ENCODE measurements at regions not wholly inside any gene's neighbourhood (a gene's known extent, or its start where the extent isn't known, plus 50 kb on each side); places are given as distances from the start of the nearest gene placed in this dataset.

DNA sequence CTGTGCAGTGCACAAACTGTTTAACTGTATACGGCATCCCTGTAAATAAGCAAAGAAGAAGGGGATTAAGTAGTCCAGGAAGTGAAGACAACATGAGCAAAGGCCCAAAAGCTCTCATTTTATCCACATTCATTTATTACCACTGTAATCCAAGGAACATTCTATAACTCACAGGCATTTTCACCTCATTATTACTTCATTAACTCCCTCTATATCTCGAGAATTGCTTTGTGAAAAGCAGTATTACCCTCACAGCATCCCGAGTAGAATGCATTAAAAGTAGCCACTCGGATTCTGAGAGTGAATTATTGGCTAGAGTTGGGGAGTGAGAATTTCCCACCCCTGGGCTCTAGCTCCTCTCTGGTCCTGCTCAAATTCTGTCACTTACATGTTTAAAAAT lies 51.0 kb upstream of the CHCHD3 start:
- TF ChIP-seq, protein P1, sequence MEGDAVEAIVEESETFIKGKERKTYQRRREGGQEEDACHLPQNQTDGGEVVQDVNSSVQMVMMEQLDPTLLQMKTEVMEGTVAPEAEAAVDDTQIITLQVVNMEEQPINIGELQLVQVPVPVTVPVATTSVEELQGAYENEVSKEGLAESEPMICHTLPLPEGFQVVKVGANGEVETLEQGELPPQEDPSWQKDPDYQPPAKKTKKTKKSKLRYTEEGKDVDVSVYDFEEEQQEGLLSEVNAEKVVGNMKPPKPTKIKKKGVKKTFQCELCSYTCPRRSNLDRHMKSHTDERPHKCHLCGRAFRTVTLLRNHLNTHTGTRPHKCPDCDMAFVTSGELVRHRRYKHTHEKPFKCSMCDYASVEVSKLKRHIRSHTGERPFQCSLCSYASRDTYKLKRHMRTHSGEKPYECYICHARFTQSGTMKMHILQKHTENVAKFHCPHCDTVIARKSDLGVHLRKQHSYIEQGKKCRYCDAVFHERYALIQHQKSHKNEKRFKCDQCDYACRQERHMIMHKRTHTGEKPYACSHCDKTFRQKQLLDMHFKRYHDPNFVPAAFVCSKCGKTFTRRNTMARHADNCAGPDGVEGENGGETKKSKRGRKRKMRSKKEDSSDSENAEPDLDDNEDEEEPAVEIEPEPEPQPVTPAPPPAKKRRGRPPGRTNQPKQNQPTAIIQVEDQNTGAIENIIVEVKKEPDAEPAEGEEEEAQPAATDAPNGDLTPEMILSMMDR (IDR thresholded peaks at IDR 0.05; ENCODE audit: insufficient read depth, low read length, poor library complexity, severe bottlenecking): no peak
- H3K27me3 ChIP-seq (replicated peaks; ENCODE audit: control insufficient read depth, insufficient read depth, low read length): peaks cover 1% of the 10 kb centered on the region; the same call in 1 of the 2 replicates
- no peaks in the 10 kb centered on the region for H3K36me3 ChIP-seq (ENCODE audit: control insufficient read depth, insufficient read depth, low read length)
- no peak for DNase-seq (ENCODE audit: extremely low read depth, insufficient read length)
- H3K4me3 ChIP-seq (replicated peaks; ENCODE audit: low read depth, low read length): no peak overlapping the region

DNA sequence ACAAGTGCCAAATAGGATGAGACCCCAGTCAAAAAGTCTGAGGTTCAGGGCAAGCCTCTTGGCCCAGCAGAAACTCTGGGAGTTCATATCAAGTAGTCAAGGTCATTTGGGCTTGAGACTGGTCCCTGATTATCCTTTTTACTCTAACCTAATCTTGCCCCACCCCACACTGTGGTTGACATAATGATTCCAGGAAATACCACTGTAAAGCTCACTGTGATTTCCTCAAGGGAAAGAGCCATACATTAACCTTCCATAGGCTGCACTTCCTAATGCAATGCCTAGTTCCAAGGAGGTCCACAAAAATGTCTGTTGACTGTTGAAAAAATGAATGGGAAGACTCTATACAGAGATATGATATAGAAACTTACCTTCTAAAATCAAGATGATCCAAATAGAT lies 52.9 kb upstream of the CHCHD3 start:
- no peak for DNase-seq (ENCODE audit: extremely low read depth, insufficient read length)
- TF ChIP-seq, protein P1 (IDR thresholded peaks at IDR 0.05; ENCODE audit: insufficient read depth, low read length, poor library complexity, severe bottlenecking): no peak
- H3K27me3 ChIP-seq (replicated peaks; ENCODE audit: control insufficient read depth, insufficient read depth, low read length): peaks cover 1% of the 10 kb centered on the region; the same call in 1 of the 2 replicates
- H3K4me3 ChIP-seq (replicated peaks; ENCODE audit: low read depth, low read length): no peak overlapping the region
- no peaks in the 10 kb centered on the region for H3K36me3 ChIP-seq (ENCODE audit: control insufficient read depth, insufficient read depth, low read length)

DNA sequence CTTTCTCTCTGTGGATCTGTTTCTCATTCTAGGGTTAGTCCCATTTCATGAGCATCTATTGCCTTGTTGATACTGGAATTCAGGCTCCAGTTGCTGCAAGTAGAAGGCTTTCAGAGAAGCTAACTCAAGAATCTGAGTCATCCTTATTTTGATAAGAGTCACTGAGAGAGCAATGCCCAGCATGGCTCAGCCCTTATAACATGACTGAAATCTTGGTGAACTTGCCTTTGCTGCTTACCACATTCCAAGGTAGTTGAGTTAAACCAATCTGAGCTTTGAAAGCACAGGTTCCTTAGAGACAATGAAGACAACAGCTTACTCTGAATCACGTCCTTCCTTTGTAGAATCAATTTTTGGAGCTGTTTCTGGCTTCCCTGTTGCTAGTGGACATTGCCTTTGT lies 53.6 kb upstream of the CHCHD3 start:
- TF ChIP-seq, protein P1 (IDR thresholded peaks at IDR 0.05; ENCODE audit: insufficient read depth, low read length, poor library complexity, severe bottlenecking): no peak

DNA sequence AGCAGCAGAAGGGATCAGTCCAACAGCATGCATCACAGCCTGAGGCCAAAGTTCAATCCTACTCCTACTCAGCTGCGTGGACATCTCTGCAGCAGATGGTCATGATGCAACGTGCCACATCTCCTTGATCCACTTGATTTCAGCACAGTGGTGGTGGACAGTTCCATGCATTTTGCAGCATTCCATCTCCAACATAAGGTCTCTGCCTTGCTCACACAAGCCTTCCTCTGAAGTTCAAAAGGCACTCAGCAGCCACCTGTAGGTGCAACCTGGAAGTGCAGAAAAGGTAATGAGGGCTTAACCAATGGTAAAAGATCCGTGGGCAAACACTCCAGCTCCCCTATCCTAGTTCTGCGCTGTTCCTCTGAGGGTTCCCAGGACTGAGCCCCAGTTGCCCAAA lies 57.5 kb upstream of the CHCHD3 start:
- H3K4me3 ChIP-seq (replicated peaks; ENCODE audit: low read depth, low read length): no peak overlapping the region
- H3K27me3 ChIP-seq (replicated peaks; ENCODE audit: control insufficient read depth, insufficient read depth, low read length): peaks cover 1% of the 10 kb centered on the region; the same call in 1 of the 2 replicates
- no peak for DNase-seq (ENCODE audit: extremely low read depth, insufficient read length)
- TF ChIP-seq, protein P1 (IDR thresholded peaks at IDR 0.05; ENCODE audit: insufficient read depth, low read length, poor library complexity, severe bottlenecking): peak; percentile 3
- H3K36me3 ChIP-seq (ENCODE audit: control insufficient read depth, insufficient read depth, low read length): no peaks in the 10 kb centered on the region

More for the DNA sequence above, 53.6 kb upstream of the CHCHD3 start:
- peaks cover 1% of the 10 kb centered on the region; the same call in 1 of the 2 replicates for H3K27me3 ChIP-seq (replicated peaks; ENCODE audit: control insufficient read depth, insufficient read depth, low read length)
- H3K36me3 ChIP-seq (ENCODE audit: control insufficient read depth, insufficient read depth, low read length): no peaks in the 10 kb centered on the region
- DNase-seq (ENCODE audit: extremely low read depth, insufficient read length): no peak
- no peak overlapping the region for H3K4me3 ChIP-seq (replicated peaks; ENCODE audit: low read depth, low read length)

DNA sequence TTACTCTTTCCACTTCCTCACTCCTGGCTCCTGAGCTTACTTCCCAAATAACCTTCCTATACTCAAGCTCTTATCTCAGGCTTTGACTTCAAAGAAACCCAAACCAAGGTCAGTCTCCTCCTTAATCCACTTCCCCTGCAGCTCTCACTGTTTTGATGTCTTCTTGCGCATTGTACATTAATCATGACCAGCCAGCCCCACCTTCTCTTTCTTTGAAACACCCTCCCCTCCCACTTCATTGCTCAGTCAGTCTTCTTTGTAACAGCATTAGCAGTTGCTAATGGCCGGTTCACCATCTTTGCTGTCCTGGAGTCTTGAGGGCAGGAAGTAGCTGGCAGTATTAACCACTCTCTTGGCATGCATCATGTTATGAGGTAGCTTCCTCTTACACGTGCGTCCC lies 57.9 kb upstream of the CHCHD3 start:
- TF ChIP-seq, protein P1 (IDR thresholded peaks at IDR 0.05; ENCODE audit: insufficient read depth, low read length, poor library complexity, severe bottlenecking): no peak

More for the DNA sequence above, 57.9 kb upstream of the CHCHD3 start:
- Histone ChIP-seq H3K27me3 (replicated peaks; ENCODE audit: control insufficient read depth, insufficient read depth, low read length) (peaks cover 1% of the 10 kb centered on the region; the same call in 1 of the 2 replicates), H3K36me3 (ENCODE audit: control insufficient read depth, insufficient read depth, low read length) (no peaks in the 10 kb centered on the region), H3K4me3 (replicated peaks; ENCODE audit: low read depth, low read length) (no peak overlapping the region)
- no peak for DNase-seq (ENCODE audit: extremely low read depth, insufficient read length)

Measured in GM06990 (cell line).